ENCODE measurements at regions not wholly inside any gene's neighbourhood (a gene's known extent, or its start where the extent isn't known, plus 50 kb on each side); places are given as distances from the start of the nearest gene placed in this dataset.

DNA sequence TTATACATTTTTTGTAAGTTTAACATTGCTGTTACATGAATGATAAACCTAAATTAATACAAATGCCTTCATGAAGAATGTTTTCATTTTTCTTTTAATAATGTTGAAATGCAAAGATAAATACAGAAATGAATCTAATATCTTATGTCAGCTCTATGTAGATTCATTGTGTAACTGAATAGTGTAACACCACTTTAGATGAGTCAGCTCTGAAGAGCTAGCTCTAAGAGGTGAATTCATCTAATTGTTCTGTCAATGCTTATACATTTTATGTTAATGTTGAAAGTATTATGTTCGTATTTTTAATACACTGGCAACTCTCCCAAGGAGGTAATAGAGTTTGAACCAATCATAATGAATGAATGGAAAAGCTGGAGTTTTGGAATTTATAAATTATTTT, 146.9 kb upstream of the FMR1 start:
- TF ChIP-seq, protein P1, sequence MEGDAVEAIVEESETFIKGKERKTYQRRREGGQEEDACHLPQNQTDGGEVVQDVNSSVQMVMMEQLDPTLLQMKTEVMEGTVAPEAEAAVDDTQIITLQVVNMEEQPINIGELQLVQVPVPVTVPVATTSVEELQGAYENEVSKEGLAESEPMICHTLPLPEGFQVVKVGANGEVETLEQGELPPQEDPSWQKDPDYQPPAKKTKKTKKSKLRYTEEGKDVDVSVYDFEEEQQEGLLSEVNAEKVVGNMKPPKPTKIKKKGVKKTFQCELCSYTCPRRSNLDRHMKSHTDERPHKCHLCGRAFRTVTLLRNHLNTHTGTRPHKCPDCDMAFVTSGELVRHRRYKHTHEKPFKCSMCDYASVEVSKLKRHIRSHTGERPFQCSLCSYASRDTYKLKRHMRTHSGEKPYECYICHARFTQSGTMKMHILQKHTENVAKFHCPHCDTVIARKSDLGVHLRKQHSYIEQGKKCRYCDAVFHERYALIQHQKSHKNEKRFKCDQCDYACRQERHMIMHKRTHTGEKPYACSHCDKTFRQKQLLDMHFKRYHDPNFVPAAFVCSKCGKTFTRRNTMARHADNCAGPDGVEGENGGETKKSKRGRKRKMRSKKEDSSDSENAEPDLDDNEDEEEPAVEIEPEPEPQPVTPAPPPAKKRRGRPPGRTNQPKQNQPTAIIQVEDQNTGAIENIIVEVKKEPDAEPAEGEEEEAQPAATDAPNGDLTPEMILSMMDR (IDR thresholded peaks at IDR 0.05) = no peak
- no peak for TF ChIP-seq SIN3A (IDR thresholded peaks at IDR 0.05; ENCODE audit: borderline replicate concordance, insufficient read depth, low read depth, low read length)
- no peak for TF ChIP-seq TCF7L2 (IDR thresholded peaks at IDR 0.05; ENCODE audit: low read depth, low read length)
- no peak for TF ChIP-seq POLR2AphosphoS5 (IDR thresholded peaks at IDR 0.05; ENCODE audit: low read depth, low read length)

Data from Panc1 (cell line).